ENCODE measurements at regions not wholly inside any gene's neighbourhood (a gene's known extent, or its start where the extent isn't known, plus 50 kb on each side); places are given as distances from the start of the nearest gene placed in this dataset.

DNA sequence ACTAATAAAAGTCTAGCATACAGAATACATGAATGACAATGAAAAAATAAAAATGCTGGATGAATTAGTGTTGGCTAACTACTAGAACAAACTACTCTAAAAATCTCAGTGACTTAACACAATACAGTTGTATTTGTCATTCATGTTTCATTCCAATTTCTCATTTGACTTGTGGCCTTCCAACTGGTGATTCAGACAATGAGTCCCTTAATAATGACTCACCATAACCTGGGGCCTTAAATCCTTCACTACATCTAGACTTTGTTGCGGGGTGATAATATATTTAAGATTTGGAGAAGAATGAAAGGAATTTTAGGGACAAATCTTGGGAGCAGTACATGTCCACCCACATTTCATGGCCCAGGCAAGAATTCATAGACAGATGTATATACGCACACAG lies 90.5 kb upstream of the POM121L12 start:
- H3K27me3 ChIP-seq (replicated peaks in 1 of 4; ENCODE audit: control insufficient read depth in 3 of 4, extremely low read depth in 1 of 4, insufficient read depth in 3 of 4, low read length in 3 of 4): no peaks in the 10 kb centered on the region
- H2AK5ac ChIP-seq (ENCODE audit: low read depth, low read length): no peak overlapping the region
- no peak for TF ChIP-seq POU5F1 (IDR thresholded peaks at IDR 0.05; ENCODE audit: low read depth, low read length)
- TF ChIP-seq, protein P1, sequence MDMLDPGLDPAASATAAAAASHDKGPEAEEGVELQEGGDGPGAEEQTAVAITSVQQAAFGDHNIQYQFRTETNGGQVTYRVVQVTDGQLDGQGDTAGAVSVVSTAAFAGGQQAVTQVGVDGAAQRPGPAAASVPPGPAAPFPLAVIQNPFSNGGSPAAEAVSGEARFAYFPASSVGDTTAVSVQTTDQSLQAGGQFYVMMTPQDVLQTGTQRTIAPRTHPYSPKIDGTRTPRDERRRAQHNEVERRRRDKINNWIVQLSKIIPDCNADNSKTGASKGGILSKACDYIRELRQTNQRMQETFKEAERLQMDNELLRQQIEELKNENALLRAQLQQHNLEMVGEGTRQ (IDR thresholded peaks at IDR 0.05; ENCODE audit: low read length): no peak
- TF ChIP-seq EZH2 (IDR thresholded peaks at IDR 0.05; ENCODE audit: low read depth, low read length, severe bottlenecking): no peak
- no peak for TF ChIP-seq KDM1A (IDR thresholded peaks at IDR 0.05; ENCODE audit: borderline replicate concordance, low read length)
- TF ChIP-seq CTBP2 (IDR thresholded peaks at IDR 0.05; ENCODE audit: borderline replicate concordance, insufficient read depth, insufficient read length, low read length): no peak
- TF ChIP-seq YY1 (IDR thresholded peaks at IDR 0.05; ENCODE audit: low read depth, low read length): no peak
- TF ChIP-seq EGR1 (IDR thresholded peaks at IDR 0.05; ENCODE audit: borderline replicate concordance, low read depth, low read length): no peak
- no peak for TF ChIP-seq CBX8 (IDR thresholded peaks at IDR 0.05; ENCODE audit: borderline replicate concordance, low read depth, low read length)
- no peak for TF ChIP-seq GTF2F1 (IDR thresholded peaks at IDR 0.05; ENCODE audit: borderline replicate concordance, low read depth, low read length)
- TF ChIP-seq ASH2L (IDR thresholded peaks at IDR 0.05; ENCODE audit: low read length): no peak
- TF ChIP-seq SIN3A (conservative IDR thresholded peaks at IDR 0.05 in 1 of 2, IDR thresholded peaks at IDR 0.05 in 1 of 2; ENCODE audit: low read depth in 1 of 2, low read length in 2 of 2): no peak
- FAIRE-seq (no peak), DNase-seq (ENCODE audit: low read depth in 1 of 2, low spot score in 2 of 2) (no peak)
- no peak overlapping the region for H4K91ac ChIP-seq (replicated peaks; ENCODE audit: insufficient read length, low read length)
- no peak overlapping the region for H2BK12ac ChIP-seq (ENCODE audit: low read depth, low read length)
- H3K4me3 ChIP-seq (ENCODE audit: extremely low read depth in 1 of 4, insufficient read depth in 2 of 4, low read depth in 3 of 4, low read length in 4 of 4): no peak overlapping the region
- H4K8ac ChIP-seq (ENCODE audit: extremely low read depth, insufficient read depth, low read length): no peak overlapping the region
- no peak overlapping the region for H3K18ac ChIP-seq (ENCODE audit: extremely low read depth, low read length)
- no peak overlapping the region for H2BK15ac ChIP-seq (ENCODE audit: low read length)
- H2BK120ac ChIP-seq (replicated peaks; ENCODE audit: low read depth, low read length): no peak overlapping the region
- no peak overlapping the region for H3K56ac ChIP-seq (replicated peaks; ENCODE audit: insufficient read length, low read depth, low read length)
- H4K5ac ChIP-seq (ENCODE audit: insufficient read length, low read depth, low read length): no peak overlapping the region
- no peaks in the 10 kb centered on the region for H3K36me3 ChIP-seq (ENCODE audit: control insufficient read depth in 2 of 4, insufficient read depth in 4 of 4, low read length in 3 of 4)
- 93% methylated on average over 2 of the region's 2 CpGs; no CpG with 5 or more reads in 1 of the 2 experiments for WGBS, 2 experiments (ENCODE audit: extremely low coverage in 1 of 2, insufficient coverage in 1 of 2, insufficient read length in 1 of 2, insufficient replicate concordance in 2 of 2, low coverage in 1 of 2, low lambda C conversion rate in 2 of 2, missing lambda C conversion rate in 1 of 2)
- no peak overlapping the region for H3K23ac ChIP-seq (ENCODE audit: insufficient read length)
- peaks cover 0 to 3% (median 0%) of the 10 kb centered on the region in 4 experiments; a peak in 1 of 7 replicates for H3K4me1 ChIP-seq (replicated peaks in 1 of 4; ENCODE audit: control insufficient read depth in 3 of 4, insufficient read depth in 4 of 4, low read length in 3 of 4)
- H4K20me1 ChIP-seq (replicated peaks in 1 of 2; ENCODE audit: control insufficient read depth in 1 of 2, insufficient read depth in 2 of 2, low read length in 2 of 2): no peaks in the 10 kb centered on the region
- no peak overlapping the region for H3K14ac ChIP-seq (ENCODE audit: insufficient read length)
- CTCF ChIA-PET (ENCODE audit: partially characterized antibody): no interaction called here
- H3K23me2 ChIP-seq (ENCODE audit: low read depth, low read length): no peaks in the 10 kb centered on the region
- no peak overlapping the region for H3K27ac ChIP-seq (ENCODE audit: low read depth, low read length)
- POLR2A ChIA-PET (ENCODE audit: partially characterized antibody): no interaction called here
- no peak overlapping the region for H3K4me2 ChIP-seq (ENCODE audit: insufficient read depth in 1 of 2, low read depth in 2 of 2, low read length in 2 of 2)
- H3K9ac ChIP-seq (replicated peaks in 1 of 4; ENCODE audit: extremely low read depth in 1 of 4, low read depth in 3 of 4, low read length in 3 of 4): no peak overlapping the region
- no peak overlapping the region for H2AFZ ChIP-seq (ENCODE audit: low read length)
- H3K9me3 ChIP-seq (ENCODE audit: insufficient read depth in 2 of 2, low read depth in 1 of 2, low read length in 1 of 2): no peaks in the 10 kb centered on the region
- no peak overlapping the region for H2BK5ac ChIP-seq (ENCODE audit: low read depth, low read length)
- H3K4ac ChIP-seq (replicated peaks; ENCODE audit: insufficient read length, low read depth, low read length): no peak overlapping the region
- no peaks in the 10 kb centered on the region for H3K79me2 ChIP-seq (ENCODE audit: control insufficient read depth in 1 of 2, insufficient read depth in 2 of 2, low read length in 2 of 2)
- H3K79me1 ChIP-seq (ENCODE audit: low read depth, low read length): no peaks in the 10 kb centered on the region
- H2BK20ac ChIP-seq (ENCODE audit: low read length): no peak overlapping the region

Measured in H1 (cell line).